ENCODE measurements at regions not wholly inside any gene's neighbourhood (a gene's known extent, or its start where the extent isn't known, plus 50 kb on each side); places are given as distances from the start of the nearest gene placed in this dataset.

- Mint-ChIP-seq H3K36me3 (ENCODE audit: insufficient read depth) (no peaks in the 10 kb centered on the region), H3K4me1 (ENCODE audit: low read depth in 2 of 2) (no peaks in the 10 kb centered on the region), H3K27me3 (peaks cover 24 to 54% of the 10 kb centered on the region in 2 donors), H3K27ac (no peak overlapping the region), H3K4me3 (no peak overlapping the region), H3K9me3 (peaks cover 0 to 2% of the 10 kb centered on the region in 2 donors)
- ATAC-seq (replicated peaks) (no peak), DNase-seq (no peak)
These were observed 99.1 kb upstream of the ERG start for GRCh38 chr21:38597421-38597820.

DNA sequence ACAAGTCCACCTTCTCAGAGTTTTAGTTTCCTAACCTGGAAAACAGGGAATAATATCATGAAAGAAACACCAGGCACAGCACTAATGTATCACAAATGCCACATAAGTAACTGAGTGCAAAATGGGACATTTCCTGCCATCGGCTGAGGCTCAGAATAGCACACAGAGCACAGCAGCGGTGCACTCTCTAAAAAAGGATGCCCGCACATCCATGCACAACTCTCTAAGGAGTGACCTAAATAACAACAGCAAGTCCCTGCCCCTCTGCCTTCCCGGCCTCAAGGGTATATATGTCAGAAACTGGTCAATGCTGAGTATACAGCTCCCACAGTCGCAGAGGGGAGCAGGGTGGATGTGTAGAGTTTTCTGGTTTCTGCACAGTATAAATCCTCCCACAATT is 100.1 kb upstream of the ERG start:
- Mint-ChIP-seq H3K27me3 (peaks cover 24 to 54% of the 10 kb centered on the region in 2 donors), H3K9me3 (peaks cover 0 to 2% of the 10 kb centered on the region in 2 donors), H3K36me3 (ENCODE audit: insufficient read depth) (no peaks in the 10 kb centered on the region), H3K27ac (no peak overlapping the region), H3K4me3 (no peak overlapping the region), H3K4me1 (ENCODE audit: low read depth in 2 of 2) (no peaks in the 10 kb centered on the region)
- ATAC-seq (replicated peaks) = no peak
- no peak for DNase-seq

GRCh38 chr21:38599381-38599975 is 101.2 kb upstream of the ERG start:
- Mint-ChIP-seq H3K27ac (no peak overlapping the region), H3K36me3 (ENCODE audit: insufficient read depth) (peaks cover 3% of the 10 kb centered on the region), H3K4me1 (ENCODE audit: low read depth in 2 of 2) (no peaks in the 10 kb centered on the region), H3K4me3 (no peak overlapping the region), H3K27me3 (peaks cover 20 to 49% of the 10 kb centered on the region in 2 donors), H3K9me3 (peaks cover 0 to 2% of the 10 kb centered on the region in 2 donors)
- no peak for ATAC-seq (replicated peaks)
- DNase-seq = no peak

DNA sequence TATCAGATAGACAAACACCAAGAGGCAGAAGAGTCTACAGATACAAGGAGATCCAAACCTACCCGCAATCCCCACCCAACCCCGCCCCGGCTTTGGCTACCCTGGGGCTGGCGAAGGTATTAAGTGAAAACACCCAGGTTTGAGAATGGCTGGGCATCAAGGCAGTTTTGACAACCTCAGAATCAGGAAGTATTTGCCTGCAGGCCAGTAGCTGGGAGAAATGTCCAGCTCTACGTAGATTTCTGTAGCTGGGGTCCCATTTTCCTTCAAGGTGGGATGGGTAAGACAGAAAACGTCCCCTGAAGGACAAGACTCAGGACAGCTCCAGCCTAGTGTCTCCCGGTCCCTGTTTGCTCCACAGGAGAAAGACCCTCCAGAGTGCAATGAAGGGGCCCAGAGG is 101.8 kb upstream of the ERG start:
- H3K4me1 Mint-ChIP-seq (ENCODE audit: low read depth in 2 of 2) = no peaks in the 10 kb centered on the region
- H3K9me3 Mint-ChIP-seq = peaks cover 0 to 1% of the 10 kb centered on the region in 2 donors
- DNase-seq (no peak), ATAC-seq (replicated peaks) (no peak)
- peaks cover 3% of the 10 kb centered on the region for H3K36me3 Mint-ChIP-seq (ENCODE audit: insufficient read depth)
- peaks cover 14 to 43% of the 10 kb centered on the region in 2 donors for H3K27me3 Mint-ChIP-seq
- no peak overlapping the region for H3K4me3 Mint-ChIP-seq
- no peak overlapping the region for H3K27ac Mint-ChIP-seq

- H3K27me3 Mint-ChIP-seq = no peaks in the 10 kb centered on the region
- peaks cover 3% of the 10 kb centered on the region for H3K36me3 Mint-ChIP-seq (ENCODE audit: insufficient read depth)
- DNase-seq = no peak
- no peaks in the 10 kb centered on the region for H3K9me3 Mint-ChIP-seq
- no peak overlapping the region for H3K27ac Mint-ChIP-seq
- H3K4me3 Mint-ChIP-seq = no peak overlapping the region
- no peak for ATAC-seq (replicated peaks)
- H3K4me1 Mint-ChIP-seq (ENCODE audit: low read depth in 2 of 2) = no peaks in the 10 kb centered on the region
These were observed 107.0 kb upstream of the ERG start for GRCh38 chr21:38605236-38605635.

DNA sequence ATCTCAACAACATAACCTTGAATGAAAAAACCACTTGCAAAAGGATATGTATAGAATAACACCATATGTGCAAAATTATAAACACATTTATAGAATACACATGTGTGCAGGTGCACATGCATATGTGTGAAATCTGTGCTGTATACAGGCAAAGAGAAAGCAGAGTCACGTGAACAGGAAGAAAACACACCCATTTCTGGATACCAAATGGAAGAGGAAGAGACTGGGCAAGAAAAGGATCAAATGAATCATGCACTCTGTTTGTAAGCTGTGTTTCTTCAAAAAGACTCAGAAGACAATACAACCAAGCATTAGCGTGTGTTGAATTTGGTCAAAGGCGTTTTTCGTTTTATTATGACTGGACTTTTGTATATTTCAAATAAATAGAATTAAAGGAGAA is 111.3 kb upstream of the ERG start:
- Mint-ChIP-seq H3K27me3 (peaks cover 13 to 19% of the 10 kb centered on the region in 2 donors), H3K27ac (no peak overlapping the region), H3K9me3 (no peaks in the 10 kb centered on the region), H3K36me3 (ENCODE audit: insufficient read depth) (no peaks in the 10 kb centered on the region), H3K4me3 (no peak overlapping the region), H3K4me1 (ENCODE audit: low read depth in 2 of 2) (no peaks in the 10 kb centered on the region)
- DNase-seq (no peak), ATAC-seq (replicated peaks) (no peak)

DNA sequence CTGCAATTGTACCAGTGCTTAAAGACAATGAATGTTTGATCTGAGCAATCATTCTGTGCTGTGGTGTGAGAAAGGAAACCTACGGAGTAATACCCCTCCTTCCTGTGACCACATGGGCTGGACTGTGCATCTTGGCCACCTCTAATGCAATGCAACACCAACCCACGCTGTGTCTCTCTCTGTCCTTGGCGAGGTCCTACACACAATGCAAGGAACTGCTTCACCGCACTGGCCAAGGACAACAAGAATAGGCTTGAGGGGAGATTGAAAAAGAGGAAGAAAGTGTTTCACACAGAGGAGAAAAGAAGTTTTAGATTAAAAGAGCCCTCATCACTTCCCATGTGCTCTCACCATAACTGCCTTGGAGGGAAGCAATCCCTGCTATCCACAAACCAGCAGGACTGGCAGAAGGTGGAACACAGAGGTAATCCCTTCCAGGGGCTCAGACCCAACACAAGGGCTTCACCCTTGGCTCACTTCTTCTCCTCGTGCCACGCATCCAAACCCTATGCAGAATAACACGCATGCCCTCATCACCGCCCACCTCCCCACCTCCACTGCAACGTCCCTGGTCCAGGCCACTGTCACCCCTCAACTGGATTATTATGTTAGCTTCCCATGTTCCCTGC is 112.5 kb upstream of the ERG start:
- Mint-ChIP-seq H3K9me3 (no peaks in the 10 kb centered on the region), H3K36me3 (ENCODE audit: insufficient read depth) (no peaks in the 10 kb centered on the region), H3K4me3 (no peak overlapping the region), H3K27me3 (peaks cover 15 to 21% of the 10 kb centered on the region in 2 donors), H3K4me1 (ENCODE audit: low read depth in 2 of 2) (no peaks in the 10 kb centered on the region), H3K27ac (no peak overlapping the region)
- no peak for ATAC-seq (replicated peaks)
- no peak for DNase-seq

DNA sequence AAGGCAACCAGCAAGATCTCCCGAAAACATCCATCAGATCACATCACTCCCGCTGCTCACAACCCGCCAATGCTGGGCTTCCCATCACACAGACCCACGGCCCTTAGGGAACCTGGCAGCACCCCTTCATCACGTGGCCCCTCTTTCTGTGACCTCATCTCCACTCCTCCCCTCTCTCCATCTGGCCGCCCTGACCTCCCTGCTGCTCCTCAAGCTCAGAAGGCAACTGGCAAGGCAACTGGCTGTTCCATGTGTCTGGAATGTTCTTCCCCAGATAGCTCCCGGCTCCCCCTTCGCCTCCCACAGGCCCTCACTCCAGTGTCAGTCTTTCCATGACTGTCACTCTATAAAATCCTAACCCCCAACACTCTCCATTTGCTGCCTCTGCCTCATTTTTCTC is 113.0 kb upstream of the ERG start:
- H3K27me3 Mint-ChIP-seq = peaks cover 15 to 26% of the 10 kb centered on the region in 2 donors
- peaks cover 0 to 1% of the 10 kb centered on the region in 2 donors for H3K9me3 Mint-ChIP-seq
- DNase-seq = no peak
- no peaks in the 10 kb centered on the region for H3K36me3 Mint-ChIP-seq (ENCODE audit: insufficient read depth)
- ATAC-seq (replicated peaks) = no peak
- H3K4me1 Mint-ChIP-seq (ENCODE audit: low read depth in 2 of 2) = no peaks in the 10 kb centered on the region
- no peak overlapping the region for H3K4me3 Mint-ChIP-seq
- H3K27ac Mint-ChIP-seq = no peak overlapping the region

- Mint-ChIP-seq H3K4me1 (ENCODE audit: low read depth in 2 of 2) (no peaks in the 10 kb centered on the region), H3K27ac (no peak overlapping the region), H3K9me3 (peaks cover 0 to 1% of the 10 kb centered on the region in 2 donors), H3K27me3 (peaks cover 15 to 34% of the 10 kb centered on the region in 2 donors), H3K36me3 (ENCODE audit: insufficient read depth) (no peaks in the 10 kb centered on the region), H3K4me3 (no peak overlapping the region)
- ATAC-seq (replicated peaks) (no peak), DNase-seq (no peak)
These were observed 115.4 kb upstream of the ERG start for GRCh38 chr21:38613686-38614085.

DNA sequence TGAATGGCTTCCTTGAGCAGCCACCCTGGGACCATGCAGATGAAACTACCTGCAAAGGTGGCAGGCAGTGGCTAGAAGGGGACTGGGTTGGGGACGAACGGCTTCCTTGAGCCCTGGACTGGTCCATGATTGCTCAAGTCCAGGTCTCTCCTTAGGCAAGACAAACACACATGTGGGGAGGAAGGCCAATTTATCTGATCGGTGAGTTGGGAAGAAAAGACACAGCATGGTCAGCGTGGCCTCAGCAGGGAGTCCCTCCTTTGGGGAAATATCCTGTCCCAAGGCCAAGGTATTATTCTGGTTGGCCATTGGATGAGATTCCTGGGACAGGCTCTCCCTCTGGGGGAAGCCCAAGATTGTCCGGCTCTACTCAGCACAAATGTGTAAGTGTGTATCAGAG is 116.3 kb upstream of the ERG start:
- Mint-ChIP-seq H3K4me1 (ENCODE audit: low read depth in 2 of 2) (no peaks in the 10 kb centered on the region), H3K9me3 (peaks cover 0 to 1% of the 10 kb centered on the region in 2 donors), H3K36me3 (ENCODE audit: insufficient read depth) (no peaks in the 10 kb centered on the region), H3K4me3 (no peak overlapping the region), H3K27me3 (peaks cover 15 to 34% of the 10 kb centered on the region in 2 donors), H3K27ac (no peak overlapping the region)
- DNase-seq = no peak
- ATAC-seq (replicated peaks) = no peak

DNA sequence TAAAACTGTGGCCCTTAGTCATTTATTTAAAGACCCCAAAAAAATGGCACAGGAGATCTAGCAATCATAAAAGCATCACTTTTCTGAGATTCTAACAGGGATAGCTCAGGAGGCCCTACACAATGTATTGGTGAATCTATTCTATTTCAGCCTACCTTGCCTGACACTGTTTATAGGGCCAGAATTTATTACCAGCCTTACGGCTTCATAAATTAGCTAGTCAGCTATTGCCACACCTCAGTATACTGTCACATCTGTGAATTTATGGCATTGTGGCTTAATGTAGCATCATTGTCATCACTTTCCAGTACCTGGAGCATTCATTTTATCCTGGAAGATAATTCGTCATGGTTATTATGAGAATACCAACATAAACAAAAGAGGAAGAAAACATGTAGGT is 121.2 kb upstream of the ERG start:
- no peak for ATAC-seq (replicated peaks)
- no peak overlapping the region for H3K27ac Mint-ChIP-seq
- no peaks in the 10 kb centered on the region for H3K36me3 Mint-ChIP-seq (ENCODE audit: insufficient read depth)
- no peak overlapping the region for H3K4me3 Mint-ChIP-seq
- H3K27me3 Mint-ChIP-seq = peaks cover 3 to 16% of the 10 kb centered on the region in 2 donors
- peaks cover 0 to 1% of the 10 kb centered on the region in 2 donors for H3K9me3 Mint-ChIP-seq
- no peaks in the 10 kb centered on the region for H3K4me1 Mint-ChIP-seq (ENCODE audit: low read depth in 2 of 2)
- no peak for DNase-seq

- Mint-ChIP-seq H3K27me3 (peaks cover 0 to 13% of the 10 kb centered on the region in 2 donors), H3K4me3 (no peak overlapping the region), H3K9me3 (peaks cover 0 to 1% of the 10 kb centered on the region in 2 donors), H3K27ac (no peak overlapping the region), H3K36me3 (ENCODE audit: insufficient read depth) (no peaks in the 10 kb centered on the region), H3K4me1 (ENCODE audit: low read depth in 2 of 2) (no peaks in the 10 kb centered on the region)
- ATAC-seq (replicated peaks) = no peak
- DNase-seq = no peak
These were observed 121.8 kb upstream of the ERG start for GRCh38 chr21:38619992-38620479.

DNA sequence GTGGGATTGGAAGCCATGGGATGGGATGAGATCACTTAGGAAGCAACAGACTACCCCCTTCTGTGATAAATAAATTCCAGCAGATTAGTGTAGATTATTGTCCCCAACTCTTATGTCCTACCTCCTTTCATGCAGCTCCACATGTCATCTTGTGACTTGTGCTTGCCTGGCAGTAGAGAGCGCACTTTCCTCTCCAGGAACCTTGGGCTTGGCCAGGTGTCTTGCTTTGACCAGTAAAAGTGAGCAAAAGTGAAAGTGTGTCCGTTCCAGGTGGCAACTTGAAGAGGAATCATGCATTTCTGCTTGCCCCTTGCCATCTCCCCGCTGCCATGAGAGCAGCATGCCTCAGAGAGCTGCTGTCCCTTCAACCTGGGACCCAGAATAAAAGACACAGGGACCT is 122.9 kb upstream of the ERG start:
- no peak for DNase-seq
- Mint-ChIP-seq H3K27me3 (peaks cover 0 to 9% of the 10 kb centered on the region in 2 donors), H3K27ac (no peak overlapping the region), H3K4me3 (no peak overlapping the region), H3K9me3 (no peaks in the 10 kb centered on the region), H3K4me1 (ENCODE audit: low read depth in 2 of 2) (no peaks in the 10 kb centered on the region), H3K36me3 (ENCODE audit: insufficient read depth) (no peaks in the 10 kb centered on the region)
- no peak for ATAC-seq (replicated peaks)

DNA sequence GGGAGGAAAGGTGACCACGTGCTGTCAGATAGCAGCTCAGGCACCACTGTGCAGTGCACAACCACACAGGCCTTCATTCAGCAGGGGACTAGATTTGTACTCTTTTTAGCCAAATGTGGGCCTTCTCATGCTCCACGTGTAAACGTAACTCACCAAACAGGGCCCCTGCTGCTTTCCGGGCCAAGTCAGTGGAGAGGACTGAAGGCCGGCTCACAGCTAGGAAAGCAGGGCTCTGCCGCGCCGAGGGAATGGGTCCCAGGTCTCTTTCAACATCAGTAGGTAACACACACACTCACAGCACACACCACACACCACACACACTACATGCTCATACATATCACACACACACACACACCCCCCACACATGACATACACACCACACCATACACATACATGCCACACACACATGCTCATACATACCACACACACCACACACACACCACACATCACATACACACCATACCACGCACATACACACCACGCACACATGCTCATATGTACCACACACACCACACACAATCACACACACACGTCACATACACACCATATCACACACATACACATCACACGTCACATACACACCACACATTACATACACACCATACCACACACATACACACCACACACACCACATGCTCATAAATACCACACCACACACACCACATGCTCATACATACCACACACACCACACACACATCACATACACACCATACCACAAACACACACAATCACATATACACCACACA is 124.0 kb upstream of the ERG start:
- no peaks in the 10 kb centered on the region for H3K9me3 Mint-ChIP-seq
- H3K4me3 Mint-ChIP-seq = no peak overlapping the region

More for the DNA sequence above, 124.0 kb upstream of the ERG start:
- Mint-ChIP-seq H3K27ac (no peak overlapping the region), H3K36me3 (ENCODE audit: insufficient read depth) (no peaks in the 10 kb centered on the region), H3K4me1 (ENCODE audit: low read depth in 2 of 2) (no peaks in the 10 kb centered on the region), H3K27me3 (peaks cover 0 to 6% of the 10 kb centered on the region in 2 donors)
- DNase-seq = no peak
- ATAC-seq (replicated peaks) = no peak

Measured in effector memory CD8-positive, alpha-beta T cell (primary cell).